ENCODE measurements at regions not wholly inside any gene's neighbourhood (a gene's known extent, or its start where the extent isn't known, plus 50 kb on each side); places are given as distances from the start of the nearest gene placed in this dataset.

DNA sequence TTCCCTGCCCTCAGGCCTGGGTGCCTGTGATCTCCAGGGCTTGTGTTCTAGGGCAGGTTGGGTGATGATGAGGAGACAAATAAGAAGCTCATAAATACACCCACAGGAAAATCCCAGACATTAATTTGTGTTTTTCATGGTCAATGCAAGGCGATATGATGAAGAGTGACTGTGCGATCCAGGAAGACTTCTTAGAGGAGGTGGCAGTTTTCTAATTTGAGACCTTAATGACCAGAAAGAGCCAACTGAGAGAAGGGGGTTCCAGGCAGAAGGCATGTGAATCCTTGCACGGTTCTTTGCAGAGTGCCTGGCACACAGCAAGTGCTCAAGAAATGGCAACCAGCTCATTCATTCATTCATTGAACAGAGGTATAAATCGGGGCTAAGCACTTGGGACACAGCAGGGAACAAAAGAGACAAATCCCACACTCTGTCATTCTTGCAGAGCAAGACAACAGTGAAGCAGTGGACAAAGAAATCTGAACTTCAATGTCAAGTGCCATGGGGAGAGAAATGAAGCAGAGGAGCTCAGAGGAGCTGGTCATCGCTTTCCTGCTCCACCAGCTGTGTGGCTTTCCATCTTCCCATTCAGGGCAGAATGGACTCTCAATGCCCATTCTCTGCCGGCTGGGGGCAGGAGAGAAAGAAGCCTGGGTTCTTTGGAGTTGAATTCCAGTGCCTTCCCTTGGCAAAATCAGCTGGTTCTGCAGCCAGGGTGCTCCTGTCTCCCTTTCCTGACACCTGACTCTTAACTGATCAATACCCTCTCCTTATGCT lies 128.3 kb downstream of the AACS start:
- DNase-seq (ENCODE audit: low spot score): no peak

DNA sequence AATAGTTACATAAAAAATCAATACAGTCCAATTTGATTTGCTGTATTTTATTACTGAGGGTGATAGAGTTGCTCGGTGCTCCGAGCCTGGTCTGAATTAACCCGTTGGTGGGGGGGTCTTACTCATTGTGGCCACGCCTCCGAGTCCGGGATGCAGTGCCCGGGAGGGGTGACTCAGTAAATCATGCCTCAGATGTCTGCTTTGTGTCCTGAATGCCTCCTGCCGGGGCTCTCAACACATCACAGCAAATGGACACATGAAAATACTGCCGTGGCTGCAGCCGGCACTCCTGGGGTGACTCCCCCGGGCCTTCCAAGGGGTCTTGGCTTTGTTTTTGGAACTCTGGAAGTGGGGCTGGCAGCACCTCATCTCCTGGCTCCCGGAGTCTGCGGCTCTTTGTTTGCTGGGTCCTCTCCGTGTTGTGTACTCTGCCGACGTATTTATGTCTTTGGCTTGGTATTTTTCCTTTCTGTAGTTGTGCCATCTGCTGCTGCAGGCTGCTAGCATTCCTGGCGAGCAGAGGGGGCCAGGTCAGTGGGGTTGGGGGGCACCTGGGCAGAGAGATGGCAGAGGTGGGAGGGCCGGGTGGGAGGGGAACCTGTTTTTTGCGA lies 129.0 kb downstream of the AACS start:
- DNase-seq (ENCODE audit: low spot score): no peak

DNA sequence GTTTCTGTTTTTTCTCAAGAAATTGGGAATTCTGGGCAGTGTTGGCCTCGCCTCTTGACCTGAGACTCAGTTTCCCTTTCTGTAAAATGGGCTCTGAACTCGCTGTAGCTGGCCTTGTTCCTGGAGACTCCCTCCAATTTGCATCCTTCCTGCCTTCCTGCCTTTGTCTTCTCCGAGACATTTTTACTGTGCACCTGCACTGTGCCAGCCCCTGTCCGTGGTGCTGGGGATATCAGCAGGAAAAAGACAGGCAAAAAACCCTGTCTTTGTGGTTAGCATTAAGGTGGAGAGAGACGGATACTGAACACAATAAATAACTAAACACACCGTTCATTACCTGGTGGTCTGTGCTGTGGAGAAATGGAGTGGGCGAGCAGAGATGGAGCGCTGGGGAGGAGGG lies 129.8 kb downstream of the AACS start:
- DNase-seq (ENCODE audit: low spot score): no peak

DNA sequence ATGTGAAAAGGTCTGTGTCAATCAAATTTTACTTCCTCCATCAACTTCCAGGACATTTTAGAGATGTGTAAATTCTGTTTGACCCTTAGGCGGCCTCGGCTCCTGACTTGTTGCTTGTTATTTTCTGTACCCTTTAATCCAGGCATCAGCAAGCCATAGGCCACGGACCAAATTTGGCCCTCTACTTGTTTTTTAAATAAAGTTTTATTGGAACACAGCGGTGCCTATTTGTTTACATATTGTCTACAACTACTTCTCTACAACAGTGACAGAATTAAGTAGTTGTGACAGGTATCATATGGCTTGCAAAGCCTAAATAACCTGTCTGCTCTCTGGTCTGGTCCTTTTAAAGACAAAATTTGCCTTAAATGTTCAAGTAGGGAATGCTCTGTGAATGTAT lies 132.1 kb downstream of the AACS start:
- no peak for DNase-seq (ENCODE audit: low spot score)

DNA sequence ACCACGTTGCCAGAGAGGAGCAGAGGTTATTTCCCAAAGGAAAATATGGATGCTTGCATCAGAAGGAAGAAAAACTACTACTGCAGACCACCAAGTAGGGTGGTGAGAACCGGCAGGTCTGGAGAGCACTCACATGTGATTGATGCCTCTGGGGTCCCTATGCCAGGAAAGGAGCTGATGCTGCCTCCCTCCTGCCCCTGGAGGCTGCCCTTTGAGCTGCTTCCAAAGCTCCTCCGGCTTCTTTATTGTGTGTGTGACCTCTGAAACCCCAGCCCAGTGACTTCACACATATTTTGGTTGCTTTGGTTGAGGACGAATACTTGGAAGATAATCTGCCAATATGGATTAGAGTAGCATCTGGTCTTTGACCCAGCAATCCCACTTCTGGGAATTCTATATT lies 133.4 kb downstream of the AACS start:
- no peak for DNase-seq (ENCODE audit: low spot score)

DNA sequence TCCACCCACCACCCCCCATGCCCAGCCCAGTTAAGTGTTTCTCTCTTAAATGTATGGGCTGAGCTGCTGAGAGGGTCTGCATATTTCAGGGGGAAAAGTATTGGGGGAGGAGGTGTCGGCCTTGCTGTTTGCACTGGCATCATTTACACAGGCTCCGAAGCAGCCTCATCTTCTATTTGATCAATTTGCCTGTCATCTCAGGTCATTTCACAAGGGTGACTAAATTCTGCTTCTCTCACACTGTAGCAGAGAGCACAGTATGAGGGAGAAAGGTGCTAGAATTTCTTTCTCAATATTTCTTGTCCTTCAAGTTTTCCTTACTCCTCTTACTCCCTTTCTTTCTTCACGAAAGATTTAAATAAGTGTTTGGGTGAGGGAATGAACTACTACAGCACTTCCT lies 135.9 kb downstream of the AACS start:
- no peak for DNase-seq (ENCODE audit: low spot score)

DNA sequence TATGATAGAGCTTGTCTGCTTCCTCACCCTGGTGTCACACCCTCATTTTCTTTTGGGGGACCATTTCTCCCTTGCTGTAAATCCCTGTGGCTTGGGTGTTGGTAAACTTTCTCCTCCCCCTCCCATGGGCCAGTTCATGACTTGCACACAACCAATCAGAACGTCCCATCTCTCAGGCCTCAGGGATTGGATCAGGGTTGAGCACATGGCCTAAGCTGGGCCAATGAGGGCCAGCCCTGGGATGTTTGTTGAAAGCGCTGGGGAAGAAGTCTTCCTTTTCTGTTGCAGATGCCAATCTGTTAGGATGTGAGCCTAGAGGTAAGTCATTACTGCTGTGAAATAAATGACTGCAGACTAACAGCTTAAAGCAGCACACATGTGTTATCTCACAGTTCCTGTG lies 136.7 kb downstream of the AACS start:
- DNase-seq (ENCODE audit: low spot score): no peak

DNA sequence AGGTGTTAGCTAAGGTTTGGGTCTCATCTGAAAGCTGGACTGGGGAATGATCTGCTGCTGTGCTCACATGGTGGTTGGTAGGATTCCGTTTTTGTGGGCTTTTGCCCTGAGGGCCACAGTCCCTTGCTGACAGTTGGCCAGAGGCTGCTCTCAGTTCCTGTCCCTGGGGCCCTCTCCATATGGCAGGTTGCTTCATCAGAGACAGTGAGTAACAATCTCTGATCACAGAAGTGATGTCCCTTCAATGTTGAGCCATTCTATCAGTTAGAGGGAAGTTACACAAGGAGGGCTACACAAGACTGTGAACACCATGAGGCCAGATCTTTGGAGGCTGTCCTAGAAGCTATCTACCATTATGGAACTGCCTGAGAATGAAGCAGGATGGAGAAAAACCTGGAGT lies 137.2 kb downstream of the AACS start:
- no peak for DNase-seq (ENCODE audit: low spot score)

DNA sequence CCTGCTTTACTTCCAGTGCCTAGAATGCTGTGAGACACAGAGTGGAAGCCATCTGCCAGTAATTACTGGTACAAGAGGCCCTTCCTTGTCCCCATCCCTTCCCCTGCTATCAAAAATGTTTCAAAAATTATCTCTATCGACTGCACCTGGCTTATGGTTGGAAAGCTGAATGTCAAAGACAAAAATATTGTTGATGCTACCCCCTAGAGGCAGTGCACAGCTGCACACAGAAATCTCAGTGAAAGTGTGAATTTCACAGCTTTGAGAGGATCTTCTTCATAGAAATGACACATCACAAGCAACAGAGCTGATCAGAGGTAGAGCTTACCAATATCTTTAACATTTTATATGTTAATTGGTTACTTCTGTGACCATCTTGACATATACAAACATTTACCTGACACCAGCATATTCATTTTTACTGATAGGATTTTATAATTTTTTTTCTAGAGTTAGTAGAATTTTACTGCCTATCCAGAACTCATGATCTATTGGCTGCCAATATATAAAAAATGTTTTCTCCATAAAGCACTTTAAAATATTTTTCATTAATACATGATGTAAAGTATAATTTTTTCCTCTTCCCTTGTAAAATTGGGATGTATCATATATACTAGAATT lies 138.0 kb downstream of the AACS start:
- DNase-seq (ENCODE audit: low spot score): no peak

DNA sequence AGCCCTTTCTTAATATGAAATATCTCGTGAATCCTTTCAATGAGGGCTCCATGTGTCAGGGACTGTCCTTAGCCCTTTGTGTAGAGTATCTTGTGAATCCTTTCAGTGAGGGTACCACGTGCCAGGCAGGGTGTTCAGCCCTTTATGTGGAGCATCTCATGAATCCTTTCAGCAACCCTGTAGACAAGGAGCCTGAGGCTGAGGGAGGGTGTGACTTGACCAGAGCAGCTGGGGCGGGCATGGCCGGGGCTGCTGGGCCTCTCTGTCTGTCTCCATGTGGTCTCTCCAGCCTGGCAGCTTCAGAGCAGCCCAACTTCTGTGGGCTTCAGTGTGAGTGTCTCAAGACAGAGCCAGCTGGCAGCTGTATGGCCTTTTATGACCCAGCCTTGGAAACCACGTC lies 140.2 kb downstream of the AACS start:
- no peak for DNase-seq (ENCODE audit: low spot score)

DNA sequence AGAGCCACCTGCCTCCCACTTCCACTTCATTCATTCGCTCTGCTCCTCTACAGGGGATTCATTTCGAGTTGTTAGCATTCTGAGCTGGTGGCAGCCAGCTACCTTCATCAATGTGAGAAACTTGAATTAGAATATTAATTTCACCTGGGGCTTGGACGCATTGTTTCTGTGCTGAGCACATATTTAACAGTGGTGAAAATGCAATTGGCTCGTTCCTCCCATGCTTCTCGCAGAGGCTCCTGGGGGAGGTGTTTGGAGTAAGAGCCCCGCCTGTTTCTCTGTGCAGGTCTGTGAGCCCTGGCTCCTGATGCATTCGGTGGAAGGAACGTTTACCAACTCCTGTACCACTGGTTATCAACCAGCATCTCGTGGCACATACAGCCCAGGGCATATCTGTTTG lies 141.5 kb downstream of the AACS start:
- no peak for DNase-seq (ENCODE audit: low spot score)

DNA sequence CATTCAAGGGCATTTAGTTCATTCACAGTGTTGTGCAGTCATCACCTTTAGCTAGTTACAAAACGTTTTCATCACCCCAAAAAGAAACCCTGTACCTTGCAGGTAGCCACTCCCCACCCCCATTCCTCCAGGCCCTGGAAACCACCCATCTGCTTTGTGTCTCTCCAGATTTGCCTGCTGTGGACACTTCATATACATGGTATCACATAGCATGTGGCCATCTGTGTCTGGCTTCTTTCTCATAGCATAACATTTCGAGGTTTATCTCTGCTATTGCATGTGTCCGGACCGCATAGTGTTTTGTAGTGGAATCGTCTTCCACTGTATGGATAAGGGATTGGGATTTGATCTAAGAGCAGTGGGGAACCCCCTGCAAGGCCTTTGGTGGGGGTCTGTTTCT lies 143.1 kb downstream of the AACS start:
- no peak for DNase-seq (ENCODE audit: low spot score)

DNA sequence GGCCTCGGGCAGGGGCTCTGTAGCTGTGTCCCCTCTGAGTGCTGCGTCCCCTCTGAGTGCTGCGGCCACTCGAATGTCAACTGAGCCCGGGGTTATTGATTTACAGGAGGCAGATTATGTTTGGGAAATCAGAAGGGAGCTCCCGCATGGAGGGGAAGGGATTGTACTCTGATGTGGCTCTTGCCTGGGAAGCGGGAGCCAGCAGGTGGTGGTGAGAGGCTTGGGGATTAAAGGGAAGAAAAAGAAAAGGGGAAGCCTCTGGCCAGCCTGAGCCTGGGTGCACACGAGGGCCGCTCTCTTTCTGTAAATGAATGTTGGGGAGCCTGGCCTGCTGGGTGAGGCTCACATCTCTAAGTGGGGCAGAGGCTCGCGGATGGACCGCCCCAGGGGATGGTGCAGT lies 143.7 kb downstream of the AACS start:
- no peak for DNase-seq (ENCODE audit: low spot score)

DNA sequence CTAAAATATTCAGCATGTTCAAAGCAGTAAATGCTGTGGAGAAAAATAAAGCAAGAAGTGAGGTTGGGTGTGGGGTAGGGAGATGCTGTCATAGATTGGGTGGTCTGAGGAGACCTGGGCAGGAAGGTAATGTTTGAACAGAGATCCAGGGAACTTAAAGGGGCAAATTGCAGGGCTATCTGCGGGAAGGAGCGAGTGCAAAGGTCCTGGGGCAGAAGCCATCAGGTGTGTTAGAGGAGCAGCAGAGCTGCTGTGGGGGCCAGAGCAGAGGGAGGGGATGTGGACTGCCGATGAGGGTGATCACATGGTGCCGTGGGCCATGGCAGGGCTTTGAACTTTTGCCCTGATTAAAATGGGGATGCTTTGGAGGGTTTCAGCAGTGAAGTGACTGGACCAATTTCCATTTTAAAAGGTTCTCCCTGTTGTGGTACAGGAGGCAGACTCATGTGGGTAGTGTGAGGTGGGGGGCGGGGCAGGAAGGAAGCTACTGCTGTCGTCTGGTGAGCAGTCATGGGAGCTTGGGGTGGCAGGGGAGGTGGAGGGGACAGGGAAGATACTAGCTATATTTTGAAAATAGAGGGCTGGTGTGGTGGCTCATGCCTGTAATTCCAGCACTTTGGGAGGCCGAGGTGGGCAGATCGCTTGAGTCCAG lies 145.0 kb downstream of the AACS start:
- DNase-seq (ENCODE audit: low spot score): no peak

DNA sequence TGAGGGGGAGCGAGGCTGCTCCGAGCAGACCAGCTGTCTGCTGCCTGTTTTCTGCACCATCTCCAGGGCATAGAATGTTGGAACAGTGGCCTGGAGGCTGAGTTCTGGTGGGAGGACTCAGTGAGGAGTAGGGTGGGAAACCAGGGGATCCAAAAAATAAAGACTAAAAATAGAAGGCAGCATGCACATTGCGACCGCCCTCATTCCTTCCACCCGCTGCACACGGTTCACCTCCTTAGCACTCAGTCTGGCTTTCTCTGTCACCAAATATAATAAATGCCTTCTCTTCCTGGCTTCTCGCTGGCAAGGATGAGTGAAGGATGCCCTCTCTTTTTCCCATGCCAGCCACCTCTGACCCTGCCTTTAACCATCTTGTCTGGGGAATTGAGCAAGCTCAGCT lies 146.2 kb downstream of the AACS start:
- no peak for DNase-seq (ENCODE audit: low spot score)

DNA sequence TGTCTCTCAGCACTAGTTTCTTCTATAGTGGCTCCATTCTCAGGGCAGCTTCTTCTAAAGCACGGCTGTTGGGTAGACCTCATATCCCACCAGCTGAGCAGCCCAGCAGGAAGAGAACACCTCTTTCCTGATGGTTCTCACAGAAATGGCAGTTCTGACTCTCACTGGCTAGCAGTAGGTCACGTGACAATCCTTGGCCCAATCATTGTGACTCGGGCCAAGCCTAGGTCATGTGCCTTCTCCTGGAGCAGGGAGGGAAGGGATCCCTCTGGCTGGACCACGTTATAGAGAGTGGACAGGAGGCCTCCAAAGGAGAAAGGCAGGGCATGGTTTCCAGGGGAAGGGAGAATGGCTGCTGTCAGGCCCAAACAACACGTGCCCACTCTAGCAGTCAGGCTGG lies 149.1 kb downstream of the AACS start:
- DNase-seq (ENCODE audit: low spot score): no peak

DNA sequence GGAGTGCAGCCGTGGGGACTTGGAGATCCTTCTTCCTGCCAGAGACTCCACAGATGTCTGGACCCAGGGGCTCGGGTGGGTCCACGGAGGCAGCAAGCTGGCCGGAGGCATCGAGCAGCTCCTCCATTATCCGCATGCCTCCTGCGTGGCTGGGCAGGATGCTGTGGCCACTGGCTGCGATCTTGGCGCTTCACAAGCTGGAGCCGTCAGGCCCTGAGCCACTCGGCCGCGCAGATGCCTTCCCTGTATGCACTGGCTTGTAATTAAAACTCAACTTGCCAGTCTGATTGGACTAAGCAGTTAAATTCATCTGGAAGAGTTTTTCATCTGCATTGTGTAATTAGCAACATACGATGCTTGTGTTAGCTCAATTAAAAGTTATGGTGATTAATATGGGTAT lies 151.5 kb downstream of the AACS start:
- no peak for DNase-seq (ENCODE audit: low spot score)

DNA sequence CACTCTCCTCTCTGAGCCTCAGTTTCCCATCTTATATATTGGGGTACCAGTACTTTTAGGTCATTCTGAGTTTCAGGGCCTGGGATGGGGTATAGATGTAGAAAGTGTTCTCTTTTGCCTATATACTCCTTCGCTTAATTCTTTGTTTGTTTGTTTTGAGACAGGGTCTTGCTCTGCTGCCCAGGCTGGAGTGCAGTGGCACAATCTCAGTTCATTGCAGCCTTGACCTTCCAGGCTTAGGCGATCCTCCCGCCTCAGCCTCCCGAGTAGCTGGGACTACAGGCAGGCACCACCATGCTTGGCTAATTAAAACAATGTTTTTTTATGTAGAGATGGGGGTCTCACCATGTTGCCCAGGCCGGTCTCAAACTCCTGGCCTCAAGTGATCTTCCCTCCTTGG lies 152.1 kb downstream of the AACS start:
- DNase-seq (ENCODE audit: low spot score): no peak

DNA sequence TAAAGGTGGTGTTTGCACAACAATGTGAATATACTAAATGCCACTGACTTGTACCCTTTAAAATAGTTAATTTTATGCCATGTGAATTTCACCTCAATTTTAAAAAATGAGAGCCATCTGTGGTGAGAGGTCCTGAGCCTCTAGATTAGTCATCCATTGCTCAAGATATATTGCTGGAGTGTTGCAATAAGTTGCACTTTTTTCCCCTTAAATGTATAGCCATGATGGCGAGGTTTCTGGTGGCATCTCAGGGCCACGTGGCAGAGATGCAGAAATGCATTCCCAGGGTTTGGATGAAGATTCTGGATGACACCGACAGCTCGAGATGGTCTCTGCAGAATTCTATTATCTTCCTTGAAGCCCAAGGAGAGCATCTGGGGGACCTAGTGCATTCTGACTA lies 153.7 kb downstream of the AACS start:
- no peak for DNase-seq (ENCODE audit: low spot score)

DNA sequence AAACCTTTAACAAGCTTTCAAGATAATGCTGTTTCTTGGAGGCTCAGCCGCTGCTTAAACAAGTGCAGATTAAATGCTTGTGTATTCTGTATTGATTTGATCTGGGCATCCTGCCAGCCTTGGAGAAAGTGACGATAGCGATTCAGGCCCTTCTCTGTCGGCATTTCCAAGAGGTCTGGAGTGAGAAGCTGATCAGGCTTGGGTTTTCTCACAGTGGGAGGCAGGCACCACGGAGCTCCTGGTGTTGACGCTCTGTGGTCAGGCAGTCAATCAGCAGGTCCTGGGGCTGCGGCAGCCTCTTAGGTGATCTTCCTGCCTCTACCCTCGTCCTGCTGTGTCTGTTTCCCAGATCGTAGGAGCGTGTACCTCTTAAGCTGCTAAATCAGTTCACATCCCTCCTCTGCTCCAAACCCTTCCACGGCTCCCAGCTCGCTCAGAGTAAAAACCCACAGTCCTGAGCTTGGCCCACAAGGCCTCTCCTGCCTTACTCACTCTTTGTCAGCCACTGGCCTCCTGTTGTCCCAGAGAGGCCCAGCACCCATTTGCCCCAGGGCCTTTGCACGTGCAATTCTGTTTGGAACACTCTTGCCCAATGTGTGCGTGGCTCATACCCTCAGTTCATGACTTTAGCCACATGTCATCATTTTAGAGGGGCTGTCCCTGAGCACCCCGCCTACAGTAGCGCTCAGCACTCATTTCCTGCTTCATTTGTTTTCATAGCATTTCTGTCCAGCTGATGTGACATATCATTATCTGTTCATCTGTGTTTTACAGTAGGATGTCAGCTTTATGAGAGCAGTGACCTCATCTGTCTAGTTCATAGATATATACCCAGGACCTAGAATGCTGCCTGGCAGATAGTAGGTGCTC lies 155.4 kb downstream of the AACS start:
- DNase-seq (ENCODE audit: low spot score): no peak

DNA sequence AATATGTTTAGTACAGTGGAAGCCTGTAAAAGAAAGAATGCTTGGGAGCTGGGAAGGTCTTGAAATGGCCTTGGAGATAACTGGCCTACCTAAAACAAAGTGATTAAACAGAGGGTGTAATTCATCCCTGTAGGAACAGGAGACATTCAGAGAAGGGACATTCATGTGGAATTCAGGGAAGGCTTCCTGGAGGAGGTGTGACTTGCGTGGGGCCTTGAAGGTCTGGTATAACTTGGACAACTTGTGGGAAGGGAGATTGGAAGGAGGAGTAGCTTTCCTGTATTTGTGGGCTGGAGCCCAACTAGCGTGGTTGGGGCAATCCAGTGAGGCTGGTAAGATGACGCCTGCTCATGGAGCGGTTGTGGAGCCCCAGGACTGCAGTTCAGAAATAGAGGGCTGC lies 156.4 kb downstream of the AACS start:
- no peak for DNase-seq (ENCODE audit: low spot score)
